HG03097 (cell line): ENCODE measurements at regions not wholly inside any gene's neighbourhood (a gene's known extent, or its start where the extent isn't known, plus 50 kb on each side); places are given as distances from the start of the nearest gene placed in this dataset.

ENCODE experiments used
- ATAC-seq: cut with Tn5 transposase; IDR thresholded peaks from one replicate; pipeline ENCODE4 v1.9.1; 2021; ENCODE audit not compliant: unreplicated experiment, low FRiP score

GRCh38 chr1:188872376-188872775 lies 1605.3 kb downstream of the BRINP3 start:
- ATAC-seq, result no peak

- ATAC-seq, result no peak
These were observed 1600.0 kb downstream of the BRINP3 start for GRCh38 chr1:188877668-188878067.

DNA sequence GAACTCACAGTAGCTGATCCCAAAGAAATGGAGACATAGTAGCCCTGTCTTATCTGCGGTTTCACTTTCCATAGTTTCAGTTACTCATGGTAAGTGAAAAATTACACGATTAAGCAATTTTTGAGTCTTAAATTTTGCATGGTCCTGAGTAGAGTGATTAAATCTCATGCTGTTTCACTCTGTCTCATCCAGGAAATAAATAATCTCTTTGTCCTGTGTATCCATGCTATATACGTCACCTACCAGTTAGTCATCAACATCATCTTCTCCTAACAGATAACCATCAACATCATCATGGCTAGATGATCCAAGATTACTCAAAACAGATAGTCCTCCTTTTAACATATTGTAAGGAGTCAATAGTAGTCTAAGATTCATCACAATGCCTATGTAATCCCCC lies 1589.3 kb downstream of the BRINP3 start:
- no peak for ATAC-seq

DNA sequence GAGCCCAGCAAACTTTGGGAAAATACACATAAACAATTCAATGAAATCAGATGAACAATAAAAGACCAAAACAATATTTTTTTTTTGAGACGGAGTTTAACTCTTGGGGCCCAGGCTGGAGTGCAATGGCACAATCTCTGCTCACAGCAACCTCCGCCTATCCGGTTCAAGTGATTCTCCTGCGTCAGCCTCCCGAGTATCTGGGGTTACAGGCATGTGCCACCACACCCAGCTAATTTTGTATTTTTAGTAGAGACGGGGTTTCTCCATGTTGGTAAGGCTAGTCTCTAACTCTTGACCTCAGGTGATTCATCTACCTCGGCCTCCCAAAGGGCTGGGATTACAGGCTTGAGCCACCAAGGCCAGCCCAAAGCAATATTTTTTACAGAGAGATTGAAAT lies 1588.5 kb downstream of the BRINP3 start:
- no peak for ATAC-seq

DNA sequence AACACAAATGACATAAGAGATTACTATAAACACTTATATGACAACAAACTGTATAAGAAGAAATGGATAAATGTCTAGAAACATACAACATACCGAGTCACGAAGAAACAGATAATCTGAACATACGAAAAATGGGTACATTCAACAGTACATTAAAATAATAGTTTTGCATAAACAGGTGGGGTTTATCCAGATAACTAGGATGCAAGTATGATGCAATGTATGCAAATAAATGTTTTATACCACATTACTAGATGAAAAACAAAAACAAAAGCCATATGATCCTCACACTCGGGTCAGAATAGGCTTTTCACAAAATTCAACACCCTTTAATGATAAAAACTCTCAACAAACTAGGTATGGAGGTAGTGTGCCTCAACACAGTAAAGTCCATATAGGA lies 1585.7 kb downstream of the BRINP3 start:
- ATAC-seq, result no peak

- ATAC-seq, result no peak
These were observed 1582.1 kb downstream of the BRINP3 start for GRCh38 chr1:188895611-188896010.

- ATAC-seq, result no peak
These were observed 1574.4 kb downstream of the BRINP3 start for GRCh38 chr1:188903241-188903640.

DNA sequence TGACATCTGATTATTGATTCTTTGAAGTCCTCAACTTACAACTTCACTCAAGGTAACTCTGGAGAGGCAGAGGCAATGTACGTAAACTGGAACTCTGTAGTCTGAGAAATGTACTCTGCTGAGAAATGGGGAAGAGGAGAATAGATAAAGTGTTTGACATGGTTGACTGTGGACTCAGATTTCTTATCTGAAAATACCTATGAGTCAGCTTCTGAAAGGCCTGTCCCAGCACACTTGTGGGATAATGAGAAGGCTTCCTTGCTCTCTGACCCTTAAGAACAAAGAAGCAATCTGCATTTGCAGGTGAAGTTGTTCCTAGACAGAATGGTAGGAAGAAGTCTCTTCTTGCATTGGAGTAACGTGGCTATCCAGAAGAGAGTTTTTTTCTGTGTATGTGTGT lies 1573.5 kb downstream of the BRINP3 start:
- no peak for ATAC-seq

DNA sequence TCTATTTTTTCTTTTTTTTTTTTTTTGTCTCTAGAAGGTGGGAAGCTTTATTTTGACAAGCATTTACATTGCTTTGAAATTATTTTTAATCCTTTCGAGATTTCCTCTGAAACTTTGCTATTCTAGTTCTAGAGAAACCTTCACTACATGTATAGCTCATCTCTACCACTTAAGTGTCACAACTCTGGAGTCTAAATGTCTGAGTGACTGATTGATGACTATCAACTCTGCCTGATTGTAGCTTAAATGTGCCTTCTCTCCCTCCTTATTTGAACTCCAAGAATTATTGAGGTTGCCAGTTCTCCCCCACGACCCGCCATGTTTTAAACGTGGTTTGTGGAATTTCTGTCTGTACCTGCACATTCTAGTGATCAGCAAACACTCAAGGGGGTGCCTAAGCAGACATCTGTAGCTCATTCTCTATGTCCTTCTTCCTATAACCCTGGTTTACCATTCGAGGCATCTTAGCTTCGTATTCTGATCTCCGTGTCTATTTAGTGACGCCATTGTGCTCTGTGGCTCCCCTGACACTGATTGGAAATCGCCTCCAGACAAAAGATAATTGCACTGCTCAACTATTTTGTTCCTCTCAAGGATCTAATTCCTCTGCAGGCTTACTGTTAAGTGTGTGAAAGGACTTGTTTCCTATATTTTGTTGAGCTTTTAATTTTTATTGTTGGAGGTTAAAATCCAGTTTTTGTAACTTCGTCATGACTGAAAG lies 1570.6 kb downstream of the BRINP3 start:
- no peak for ATAC-seq

GRCh38 chr1:188930382-188930781 lies 1547.3 kb downstream of the BRINP3 start:
- ATAC-seq, result no peak

GRCh38 chr1:188931506-188931905 lies 1546.2 kb downstream of the BRINP3 start:
- ATAC-seq, result no peak

DNA sequence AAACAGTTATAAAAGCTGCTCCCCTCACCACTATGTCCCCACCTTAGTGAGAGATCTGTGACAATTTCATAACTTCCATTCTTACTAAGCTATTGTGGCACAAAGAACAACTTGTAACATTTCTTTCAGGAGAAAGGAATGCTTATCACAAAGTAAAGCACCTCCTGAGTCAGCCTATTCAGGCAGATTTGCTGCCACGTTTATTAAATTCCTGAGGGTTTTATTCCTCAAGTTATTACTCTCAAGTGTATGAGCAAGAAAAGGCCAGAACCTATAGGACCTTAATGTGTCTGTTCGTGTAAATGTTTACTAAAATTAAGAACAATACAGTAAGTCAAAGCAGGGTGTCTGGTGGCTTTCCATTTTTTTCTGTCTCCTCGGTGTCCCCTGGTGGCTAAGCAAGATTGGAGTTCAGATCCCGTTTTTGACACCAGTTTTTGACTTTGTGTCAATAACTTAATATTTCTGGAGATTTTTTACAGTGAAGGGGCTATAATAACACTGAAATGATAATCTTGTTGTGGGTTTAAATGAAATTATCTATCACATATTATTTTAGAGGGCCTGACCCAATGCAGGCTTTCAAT lies 1539.6 kb downstream of the BRINP3 start:
- ATAC-seq, result no peak

DNA sequence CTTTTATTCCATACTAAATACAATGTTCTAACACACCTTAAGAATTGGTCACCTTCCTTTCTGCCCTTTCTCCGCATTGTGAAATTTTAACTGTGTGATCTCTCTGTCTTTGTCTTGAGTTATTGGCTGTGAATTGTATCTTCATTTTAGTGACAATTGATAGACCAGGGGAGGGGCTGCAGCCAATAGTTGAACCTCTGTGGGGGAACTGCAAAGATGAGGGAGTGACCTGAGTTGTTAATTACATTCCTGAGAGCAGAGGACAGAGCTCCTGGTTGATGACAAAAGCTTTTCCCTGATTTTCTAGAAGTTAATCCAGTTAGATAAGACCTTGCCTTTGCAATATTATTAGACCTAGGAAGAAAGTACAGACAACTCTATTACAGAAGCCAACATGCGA lies 1535.7 kb downstream of the BRINP3 start:
- no peak for ATAC-seq

GRCh38 chr1:188949701-188950100 lies 1528.0 kb downstream of the BRINP3 start:
- no peak for ATAC-seq

- no peak for ATAC-seq
These were observed 1519.1 kb downstream of the BRINP3 start for GRCh38 chr1:188958461-188959115.

DNA sequence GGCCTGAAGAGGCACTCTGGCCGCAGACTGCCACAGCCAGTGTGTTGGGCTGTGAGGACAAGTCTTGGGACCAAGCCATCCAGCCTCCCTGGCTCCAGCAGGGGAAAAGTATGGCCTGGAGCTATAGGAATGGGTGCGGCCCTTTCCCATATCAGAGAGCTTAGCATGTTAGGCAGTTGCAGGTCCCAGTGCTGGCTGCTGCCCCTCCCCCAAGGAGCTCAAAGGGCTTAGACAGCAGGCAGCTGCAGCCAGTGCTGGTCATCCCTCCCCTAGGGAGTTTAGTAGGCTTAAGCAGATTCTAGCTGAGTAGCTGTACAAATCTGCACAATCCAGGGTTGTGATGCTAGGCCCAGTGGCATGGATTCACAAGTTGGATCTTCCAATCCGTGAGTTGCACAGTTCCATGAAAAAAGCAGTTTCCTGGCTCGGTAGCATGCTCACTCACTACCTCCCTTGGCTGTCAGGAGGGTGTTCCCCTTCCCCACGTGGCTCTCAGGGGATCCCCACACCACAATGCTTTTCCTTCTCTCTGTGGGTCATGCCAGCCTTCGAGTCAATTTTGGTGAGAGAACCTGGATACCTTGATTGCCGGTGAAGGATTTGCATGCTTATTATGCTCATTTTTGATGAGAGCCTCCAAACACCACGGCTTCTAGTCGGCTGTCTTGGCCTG lies 1490.8 kb downstream of the BRINP3 start:
- ATAC-seq, result no peak

DNA sequence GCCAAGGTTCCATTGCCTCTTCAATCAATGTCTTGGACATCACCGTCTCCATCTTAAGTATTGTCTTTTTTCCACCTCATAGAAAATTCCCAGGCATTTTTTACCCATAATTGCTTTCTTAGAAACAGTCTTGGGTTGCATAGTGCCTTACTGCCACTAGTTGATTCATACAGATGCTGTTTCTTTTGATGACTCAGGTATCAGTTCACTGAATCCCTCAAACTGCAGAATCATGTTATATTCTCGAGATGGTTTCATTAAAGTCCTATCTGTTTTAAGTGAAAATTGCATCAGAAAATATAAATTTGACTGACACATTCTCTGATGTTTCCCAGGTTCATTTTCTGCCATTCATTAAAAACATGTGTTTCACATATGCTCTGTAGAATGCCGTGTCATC lies 1489.1 kb downstream of the BRINP3 start:
- ATAC-seq, result no peak

DNA sequence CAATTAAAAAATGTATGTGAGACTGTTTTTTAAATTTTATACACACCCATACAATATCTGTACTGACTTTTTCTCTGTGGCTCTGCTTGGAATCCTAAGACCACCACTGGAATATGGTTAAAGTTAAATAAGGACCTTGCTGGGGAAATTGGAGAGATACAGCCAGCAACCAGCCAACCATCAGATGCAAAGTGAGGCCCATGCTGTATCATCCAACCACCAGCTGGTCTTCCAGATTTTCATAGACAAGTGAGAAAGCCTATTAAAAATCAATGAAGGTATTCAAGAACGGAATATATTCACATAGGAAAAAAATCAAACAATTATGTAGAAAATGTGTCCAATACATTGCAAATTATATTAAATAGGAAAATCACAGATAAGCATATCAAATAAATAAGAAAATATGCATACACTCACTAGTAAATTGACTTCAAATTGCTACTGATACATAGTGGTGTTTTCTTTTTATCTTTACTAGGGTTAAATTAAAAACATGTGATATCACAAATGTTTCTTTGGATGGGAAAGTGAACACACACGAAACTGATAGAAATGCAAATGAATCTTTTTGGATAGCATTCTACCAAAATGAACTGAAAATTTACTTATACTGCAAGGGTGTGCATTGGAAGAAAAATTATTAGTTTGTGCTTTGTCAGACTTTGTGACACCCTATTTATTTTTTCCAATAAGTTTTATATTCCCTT lies 1486.3 kb downstream of the BRINP3 start:
- ATAC-seq, result no peak

DNA sequence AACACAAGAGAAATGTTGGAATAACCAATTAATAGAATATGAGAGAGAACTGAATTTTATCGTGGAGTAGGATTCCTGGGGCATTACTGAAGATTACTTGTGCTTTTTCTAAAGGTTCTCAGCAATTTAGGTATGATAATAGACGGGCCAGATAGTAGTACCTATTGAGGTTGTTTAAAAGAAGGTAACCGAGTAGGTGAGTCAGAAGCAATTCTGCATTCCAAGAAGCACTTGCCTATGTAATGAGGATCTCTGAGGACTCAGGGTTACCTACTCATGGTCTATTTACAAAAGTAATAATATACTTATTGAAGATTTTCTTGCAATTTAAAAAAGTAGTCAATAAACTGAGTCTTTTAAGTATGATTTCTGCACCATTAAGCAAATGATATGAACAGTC lies 1469.8 kb downstream of the BRINP3 start:
- ATAC-seq, result no peak

- no peak for ATAC-seq
These were observed 1456.1 kb downstream of the BRINP3 start for GRCh38 chr1:189021577-189021976.

DNA sequence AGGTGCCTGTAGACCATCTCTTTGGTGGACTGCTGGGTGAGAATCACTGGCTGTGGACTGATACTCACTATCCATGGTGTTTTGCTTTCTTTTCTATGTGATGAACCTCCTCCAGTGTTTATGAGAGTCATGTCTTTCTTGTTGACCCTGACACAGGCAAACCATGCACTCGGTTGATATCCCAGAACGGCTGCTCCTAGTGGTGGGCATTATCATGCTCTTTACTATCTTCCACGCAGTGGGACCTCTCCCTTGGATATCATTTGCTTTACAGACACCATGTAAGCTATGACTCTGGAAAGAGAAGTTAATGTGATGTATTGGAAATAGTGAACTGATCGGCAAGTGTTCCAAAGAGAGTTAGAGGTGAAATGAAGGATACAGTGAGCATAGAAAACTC lies 1455.6 kb downstream of the BRINP3 start:
- no peak for ATAC-seq
